22Rv1 (cell line): ENCODE measurements at regions not wholly inside any gene's neighbourhood (a gene's known extent, or its start where the extent isn't known, plus 50 kb on each side); places are given as distances from the start of the nearest gene placed in this dataset.

Source experiments
- H3K27ac ChIP-seq: fragments of 450-650 bp; 2 replicates; pipeline ENCODE4 v1.5.1; 2017
- ZFX ChIP-seq: fragments of 450-650 bp; IDR thresholded peaks from 2 replicates; pipeline ENCODE4 v1.6.1; 2017; ENCODE audit warnings: antibody characterized with exemption, borderline replicate concordance
- TF ChIP-seq, protein P1 (sequence below): fragments of 450-650 bp; IDR thresholded peaks from 2 replicates; pipeline ENCODE4 v1.5.1; 2017; ENCODE audit warnings: mild to moderate bottlenecking

- TF ChIP-seq, protein P1, sequence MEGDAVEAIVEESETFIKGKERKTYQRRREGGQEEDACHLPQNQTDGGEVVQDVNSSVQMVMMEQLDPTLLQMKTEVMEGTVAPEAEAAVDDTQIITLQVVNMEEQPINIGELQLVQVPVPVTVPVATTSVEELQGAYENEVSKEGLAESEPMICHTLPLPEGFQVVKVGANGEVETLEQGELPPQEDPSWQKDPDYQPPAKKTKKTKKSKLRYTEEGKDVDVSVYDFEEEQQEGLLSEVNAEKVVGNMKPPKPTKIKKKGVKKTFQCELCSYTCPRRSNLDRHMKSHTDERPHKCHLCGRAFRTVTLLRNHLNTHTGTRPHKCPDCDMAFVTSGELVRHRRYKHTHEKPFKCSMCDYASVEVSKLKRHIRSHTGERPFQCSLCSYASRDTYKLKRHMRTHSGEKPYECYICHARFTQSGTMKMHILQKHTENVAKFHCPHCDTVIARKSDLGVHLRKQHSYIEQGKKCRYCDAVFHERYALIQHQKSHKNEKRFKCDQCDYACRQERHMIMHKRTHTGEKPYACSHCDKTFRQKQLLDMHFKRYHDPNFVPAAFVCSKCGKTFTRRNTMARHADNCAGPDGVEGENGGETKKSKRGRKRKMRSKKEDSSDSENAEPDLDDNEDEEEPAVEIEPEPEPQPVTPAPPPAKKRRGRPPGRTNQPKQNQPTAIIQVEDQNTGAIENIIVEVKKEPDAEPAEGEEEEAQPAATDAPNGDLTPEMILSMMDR: no peak
- no peak for TF ChIP-seq ZFX
- H3K27ac ChIP-seq: no peak overlapping the region
Measured at GRCh38 chr6:93731306-93731705, 311.9 kb upstream of the EPHA7 start.

DNA sequence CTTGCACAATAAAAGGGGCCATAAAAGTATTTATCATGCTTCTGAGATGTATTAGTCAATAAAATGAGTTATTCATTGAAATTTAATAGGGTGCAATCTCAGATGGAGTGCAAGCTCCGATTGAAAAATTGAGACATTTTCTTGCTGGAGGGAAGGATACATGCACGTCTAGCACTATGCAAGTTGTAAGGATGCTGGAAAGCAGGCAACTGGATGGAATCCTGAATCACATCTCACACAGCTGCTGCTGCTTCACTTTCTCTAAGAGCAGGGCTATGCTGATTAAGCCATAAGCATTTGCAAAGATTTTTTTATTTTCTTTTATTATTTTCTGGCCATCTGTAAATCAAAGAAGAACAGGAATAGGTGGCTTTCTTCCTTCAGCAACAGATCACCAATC lies 308.8 kb upstream of the EPHA7 start:
- no peak overlapping the region for H3K27ac ChIP-seq

GRCh38 chr6:93727447-93727846 lies 308.1 kb upstream of the EPHA7 start:
- TF ChIP-seq, protein P1: no peak
- no peak for TF ChIP-seq ZFX
- no peak overlapping the region; the same call in 1 of the 2 replicates for H3K27ac ChIP-seq

More for the DNA sequence above, 308.8 kb upstream of the EPHA7 start:
- no peak for TF ChIP-seq ZFX
- TF ChIP-seq, protein P1: no peak

- no peak for TF ChIP-seq ZFX
- TF ChIP-seq, protein P1: peak; percentile 69
- H3K27ac ChIP-seq: no peak overlapping the region
Measured at GRCh38 chr6:93721386-93722048, 302.2 kb upstream of the EPHA7 start.

DNA sequence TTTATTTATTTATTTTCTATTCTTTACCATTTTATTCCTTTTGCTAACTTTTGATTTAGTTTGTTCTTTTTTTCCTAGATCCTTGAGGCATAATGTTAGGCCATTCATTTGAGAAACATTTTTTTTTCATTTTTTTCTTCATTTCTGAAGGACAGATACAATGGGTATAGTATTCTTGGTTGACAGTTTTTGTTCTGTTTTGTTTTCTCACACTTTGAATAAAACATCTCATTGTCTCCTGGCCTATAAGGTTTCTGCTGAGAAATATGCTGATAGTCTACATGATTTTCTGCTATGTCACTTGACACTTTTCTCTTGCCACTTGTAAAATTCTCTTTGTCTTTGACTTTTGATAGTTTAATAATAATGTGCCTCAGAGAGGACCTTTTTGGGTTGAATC lies 294.6 kb upstream of the EPHA7 start:
- TF ChIP-seq, protein P1: no peak
- H3K27ac ChIP-seq: no peak overlapping the region

GRCh38 chr6:93703431-93703830 lies 284.1 kb upstream of the EPHA7 start:
- TF ChIP-seq, protein P1: no peak
- TF ChIP-seq ZFX: no peak
- no peak overlapping the region for H3K27ac ChIP-seq

DNA sequence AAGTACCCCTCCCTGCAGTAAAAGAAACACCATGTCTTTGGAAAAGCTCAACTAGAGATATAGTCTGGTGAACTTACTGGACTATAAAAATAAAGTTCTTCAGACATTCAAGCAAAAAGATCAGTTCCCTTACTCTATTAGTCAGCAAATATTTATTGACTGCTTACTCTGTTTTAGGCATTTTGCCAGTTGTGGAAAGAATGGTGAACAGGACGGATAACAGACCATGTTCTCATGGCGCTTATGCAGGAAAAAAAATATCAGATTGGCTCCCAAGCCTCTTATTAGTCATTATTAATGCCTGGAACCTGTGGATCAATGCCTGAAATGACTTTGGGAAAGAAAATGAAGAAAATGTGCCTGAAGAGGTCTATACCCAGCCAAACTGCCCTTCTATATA lies 282.2 kb upstream of the EPHA7 start:
- TF ChIP-seq ZFX: no peak
- TF ChIP-seq, protein P1: no peak
- H3K27ac ChIP-seq: no peak overlapping the region
